Left lobe of liver (tissue), 2 donors: ENCODE measurements at regions not wholly inside any gene's neighbourhood (a gene's known extent, or its start where the extent isn't known, plus 50 kb on each side); places are given as distances from the start of the nearest gene placed in this dataset.
"Not testable (repeated sequence)": the region's sequence is repeated elsewhere in the genome, so short reads cannot be mapped to it uniquely, and the experiment has no call there.

Source experiments
- ATAC-seq: fragments of 200-7000 bp; cut with Tn5 transposase; one replicate; pipeline ENCODE4 v1.9.1; 2020; ENCODE audit warnings: mild to moderate bottlenecking, moderate library complexity
- DNase-seq: peaks from one replicate; pipeline ENCODE4 v3.0.0-alpha.2; 2020; ENCODE audit warnings: low spot score
- donor health status: DM: no; HTN: no; CAD: no; lungs with moderate emphysema.
- donor health status: DM: no; HTN: yes; CAD: no.

GRCh38 chr14:88064841-88065240 lies 59.9 kb downstream of the GPR65 start:
- no peak for ATAC-seq
- DNase-seq: no peak

GRCh38 chr14:88069677-88070076 lies 64.7 kb downstream of the GPR65 start:
- DNase-seq (no peak), ATAC-seq (no peak)

GRCh38 chr14:88075269-88075981 lies 70.5 kb downstream of the GPR65 start:
- ATAC-seq (no peak), DNase-seq (no peak)

- DNase-seq (no peak), ATAC-seq (peak; percentile 19)
These were observed 73.6 kb downstream of the GPR65 start for GRCh38 chr14:88078525-88078924.

GRCh38 chr14:88079624-88080023 lies 74.7 kb downstream of the GPR65 start:
- ATAC-seq (peak; percentile 13), DNase-seq (no peak)

GRCh38 chr14:88085736-88086135 lies 80.8 kb downstream of the GPR65 start:
- no peak for DNase-seq

GRCh38 chr14:88089445-88089844 lies 84.5 kb downstream of the GPR65 start:
- DNase-seq (no peak), ATAC-seq (peak; percentile 19)

More at GRCh38 chr14:88085736-88086135, 80.8 kb downstream of the GPR65 start:
- ATAC-seq: no peak

- ATAC-seq: no peak
These were observed 87.6 kb downstream of the GPR65 start for GRCh38 chr14:88092529-88092928.

GRCh38 chr14:88095791-88096190 lies 90.9 kb downstream of the GPR65 start:
- no peak for ATAC-seq
- DNase-seq: no peak

More at GRCh38 chr14:88092529-88092928, 87.6 kb downstream of the GPR65 start:
- no peak for DNase-seq

GRCh38 chr14:88098163-88098562 lies 93.2 kb downstream of the GPR65 start:
- DNase-seq (no peak), ATAC-seq (no peak)

- DNase-seq (no peak), ATAC-seq (no peak)
These were observed 99.8 kb downstream of the GPR65 start for GRCh38 chr14:88104710-88105109.

GRCh38 chr14:88106377-88106776 lies 101.4 kb downstream of the GPR65 start:
- DNase-seq (no peak), ATAC-seq (peak; percentile 23)

- not testable (repeated sequence) for DNase-seq, ATAC-seq
These were observed 122.7 kb downstream of the GPR65 start for GRCh38 chr14:88127669-88128068.

- DNase-seq (no peak), ATAC-seq (peak; percentile 32)
These were observed 123.9 kb downstream of the GPR65 start for GRCh38 chr14:88128816-88129215.

- ATAC-seq: peak; percentile 71
These were observed 124.5 kb downstream of the GPR65 start for GRCh38 chr14:88129306-88130056.

GRCh38 chr14:88130057-88130432 lies 125.1 kb downstream of the GPR65 start:
- DNase-seq: no peak
- peak; percentile 16 for ATAC-seq

More at GRCh38 chr14:88129306-88130056, 124.5 kb downstream of the GPR65 start:
- no peak for DNase-seq
